ENCODE measurements at regions not wholly inside any gene's neighbourhood (a gene's known extent, or its start where the extent isn't known, plus 50 kb on each side); places are given as distances from the start of the nearest gene placed in this dataset.

GRCh38 chr5:56282951-56283350 is 49.8 kb upstream of the ANKRD55 start:
- peaks cover 12% of the 10 kb centered on the region; the same call in 1 of the 2 replicates for H3K4me1 ChIP-seq (ENCODE audit: insufficient read depth, low read length)
- WGBS = 85% methylated on average over 2 of the region's 2 CpGs
- no peaks in the 10 kb centered on the region for H3K27me3 ChIP-seq (ENCODE audit: insufficient read depth, low read length)
- H3K36me3 ChIP-seq (ENCODE audit: insufficient read depth, low read length) = no peaks in the 10 kb centered on the region
- no peak overlapping the region for H3K9ac ChIP-seq (ENCODE audit: low read depth, low read length)
- no peak overlapping the region for H3K4me3 ChIP-seq (ENCODE audit: low read length)
- H3K27ac ChIP-seq (ENCODE audit: low read depth, low read length) = no peak overlapping the region
- H3K9me3 ChIP-seq (ENCODE audit: insufficient read depth, low read depth, low read length) = no peaks in the 10 kb centered on the region

Data from HUES64 (cell line).